GM21423 (cell line): ENCODE measurements at regions not wholly inside any gene's neighbourhood (a gene's known extent, or its start where the extent isn't known, plus 50 kb on each side); places are given as distances from the start of the nearest gene placed in this dataset.

Source experiments
- ATAC-seq: cut with Tn5 transposase; IDR thresholded peaks from one replicate; pipeline ENCODE4 v1.9.1; 2021; ENCODE audit warnings: mild to moderate bottlenecking, moderate library complexity; ENCODE audit not compliant: unreplicated experiment

GRCh38 chr14:34247605-34248004 lies 214.4 kb downstream of the SPTSSA start:
- no peak for ATAC-seq

DNA sequence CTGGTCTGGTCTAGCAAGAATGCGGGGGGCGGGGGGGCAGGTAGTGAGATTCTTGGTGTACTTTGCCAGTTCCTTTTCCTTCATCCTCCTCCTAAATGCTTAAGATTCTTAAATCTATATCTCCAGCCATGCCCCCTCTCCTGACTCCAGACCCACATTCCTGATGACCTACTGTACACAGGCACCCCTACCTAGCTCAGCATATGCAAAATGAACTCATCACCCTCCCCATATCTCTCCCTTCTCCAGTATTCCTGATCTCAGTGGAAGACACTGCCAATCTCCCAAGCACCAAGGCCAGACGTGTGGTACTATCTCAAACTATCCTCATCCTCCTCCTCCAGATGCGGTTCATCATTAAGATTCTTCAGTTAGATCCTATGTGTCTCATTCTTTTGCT lies 215.8 kb downstream of the SPTSSA start:
- no peak for ATAC-seq

DNA sequence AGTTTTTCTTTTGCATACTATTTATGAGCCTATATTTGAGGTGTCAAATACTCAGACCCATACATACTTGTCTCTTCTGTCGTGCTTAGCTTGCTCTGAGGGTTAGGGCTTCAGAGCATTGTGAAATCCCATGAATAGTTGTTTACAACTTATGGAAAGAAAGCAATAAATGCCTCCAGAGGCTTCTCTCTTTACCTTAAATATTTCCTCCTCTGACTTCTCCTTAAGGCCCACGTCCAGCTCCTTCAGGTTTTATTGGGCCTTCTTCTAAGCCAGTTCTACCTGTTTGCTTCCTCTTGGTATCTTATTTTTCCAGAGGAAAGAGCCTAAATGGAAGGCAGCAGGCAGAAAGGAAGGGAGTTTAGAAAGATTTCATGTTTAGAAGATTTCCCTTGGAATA lies 218.6 kb downstream of the SPTSSA start:
- no peak for ATAC-seq

GRCh38 chr14:34243001-34243400 lies 219.0 kb downstream of the SPTSSA start:
- no peak for ATAC-seq

GRCh38 chr14:34241185-34241711 lies 220.8 kb downstream of the SPTSSA start:
- ATAC-seq, result no peak

GRCh38 chr14:34238610-34239009 lies 223.4 kb downstream of the SPTSSA start:
- ATAC-seq, result no peak

DNA sequence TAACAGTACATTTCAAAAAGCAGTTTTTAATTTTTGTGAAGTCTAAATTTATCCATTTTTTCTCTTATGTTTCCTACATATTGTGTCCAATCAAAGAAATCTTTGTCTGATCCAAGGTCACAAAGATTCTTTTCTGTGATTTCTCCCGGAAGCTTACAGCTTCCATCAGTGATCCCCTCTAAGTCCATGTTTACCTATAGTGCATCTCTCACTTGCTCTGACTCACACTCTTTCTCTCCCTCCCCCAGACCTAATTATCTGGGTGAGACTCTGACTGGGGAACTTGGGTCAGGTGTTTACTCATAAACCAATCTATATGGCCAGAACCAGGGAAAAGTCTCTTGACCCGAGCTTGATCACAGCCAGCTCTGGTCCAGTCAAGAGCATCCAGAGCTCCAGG lies 224.4 kb downstream of the SPTSSA start:
- no peak for ATAC-seq

- no peak for ATAC-seq
Observed at GRCh38 chr14:34237081-34237480, 225.0 kb downstream of the SPTSSA start.

DNA sequence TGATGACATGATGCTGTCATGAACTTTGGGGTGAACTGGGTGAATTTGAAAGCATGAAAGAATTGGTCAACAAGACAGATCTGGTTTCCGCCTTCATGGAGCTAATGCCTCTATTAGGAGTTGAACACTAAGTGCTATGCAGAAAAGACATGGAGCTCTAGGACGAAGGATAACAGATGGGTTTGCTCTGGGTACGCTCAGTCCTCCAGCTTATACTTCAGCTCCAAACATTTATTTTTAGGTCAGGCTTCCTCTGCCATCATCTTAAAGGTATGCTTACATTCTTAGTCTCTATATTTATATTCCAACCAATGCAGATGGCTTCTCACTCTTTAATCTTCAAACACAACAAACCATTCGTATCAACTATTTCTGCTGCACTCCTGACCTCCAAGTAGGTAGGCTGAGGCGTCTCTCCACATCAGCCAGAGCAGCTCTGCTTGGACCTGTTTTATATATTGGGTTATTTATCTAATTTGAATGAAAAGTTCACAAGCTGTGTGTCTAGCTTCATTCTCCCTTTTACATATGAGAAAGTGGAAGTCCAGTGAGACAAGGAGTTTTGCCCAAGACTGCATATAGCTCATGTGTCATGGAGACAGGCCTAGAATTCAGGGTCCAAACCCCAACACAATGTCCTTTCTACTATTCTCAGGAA lies 226.3 kb downstream of the SPTSSA start:
- ATAC-seq, result no peak

- ATAC-seq, result no peak
Observed at GRCh38 chr14:34234258-34234657, 227.8 kb downstream of the SPTSSA start.

GRCh38 chr14:34233619-34234018 lies 228.4 kb downstream of the SPTSSA start:
- no peak for ATAC-seq

DNA sequence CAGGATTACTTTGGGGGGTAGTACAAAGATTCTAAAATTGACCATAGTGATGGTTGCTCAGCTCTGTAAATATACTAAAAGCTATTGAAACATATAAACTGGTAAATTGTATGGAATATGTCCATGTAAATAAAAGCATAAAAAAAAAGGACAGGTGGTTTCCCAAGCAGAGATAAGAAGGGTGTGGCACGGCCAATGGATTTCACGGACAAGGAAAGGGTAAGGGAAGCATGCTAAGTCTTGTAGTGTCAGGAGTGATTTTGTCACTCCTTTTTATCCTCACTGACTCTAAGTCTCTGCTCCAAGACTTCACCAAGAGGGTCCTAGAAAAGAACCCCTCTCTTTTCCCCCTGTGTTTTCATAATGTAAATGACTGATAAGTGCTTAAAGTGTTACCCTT lies 229.2 kb downstream of the SPTSSA start:
- no peak for ATAC-seq

DNA sequence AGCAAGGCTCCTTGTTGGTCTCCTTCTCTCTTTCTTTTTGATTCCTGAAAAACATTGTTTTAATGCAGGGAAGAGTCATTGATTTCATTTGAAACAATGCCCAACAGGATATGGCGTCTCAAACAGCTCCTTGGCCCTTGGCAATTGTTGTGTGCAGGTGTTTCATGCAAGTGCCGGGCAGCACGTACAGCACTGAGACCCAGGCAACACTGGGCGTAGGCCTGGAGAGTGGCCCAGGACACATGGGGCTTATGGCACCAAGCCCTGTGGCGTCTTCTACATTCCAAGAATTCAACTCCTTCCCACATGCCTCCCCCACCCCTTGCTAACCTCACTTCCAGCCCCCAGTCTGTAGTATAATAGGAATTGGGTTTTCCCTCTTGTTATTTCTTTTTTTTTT lies 230.4 kb downstream of the SPTSSA start:
- ATAC-seq, result no peak

DNA sequence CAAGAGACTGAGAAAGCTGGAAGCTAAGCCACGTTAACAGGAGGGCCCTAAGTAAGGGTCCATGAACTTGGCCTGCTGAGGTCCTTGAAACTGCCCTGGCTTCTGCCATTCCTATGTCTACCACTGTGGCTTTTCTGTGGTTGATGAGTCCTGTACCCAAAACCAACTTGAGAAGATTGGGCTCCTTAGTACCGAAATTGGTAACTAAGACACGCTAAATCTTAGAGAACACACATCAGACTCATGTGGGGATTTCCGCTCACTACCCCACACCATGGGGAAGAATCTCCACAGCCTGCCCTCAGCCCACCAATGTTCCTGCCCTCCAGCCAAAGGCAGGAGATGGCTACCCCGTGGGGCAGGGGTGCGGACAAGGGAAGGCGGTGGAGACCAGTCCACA lies 232.9 kb downstream of the SPTSSA start:
- ATAC-seq, result no peak

- ATAC-seq, result no peak
Observed at GRCh38 chr14:34228650-34228976, 233.4 kb downstream of the SPTSSA start.

- ATAC-seq, result peak; percentile 82
Observed at GRCh38 chr14:34227834-34228649, 234.0 kb downstream of the SPTSSA start.

- no peak for ATAC-seq
Observed at GRCh38 chr14:34224221-34224620, 237.8 kb downstream of the SPTSSA start.

DNA sequence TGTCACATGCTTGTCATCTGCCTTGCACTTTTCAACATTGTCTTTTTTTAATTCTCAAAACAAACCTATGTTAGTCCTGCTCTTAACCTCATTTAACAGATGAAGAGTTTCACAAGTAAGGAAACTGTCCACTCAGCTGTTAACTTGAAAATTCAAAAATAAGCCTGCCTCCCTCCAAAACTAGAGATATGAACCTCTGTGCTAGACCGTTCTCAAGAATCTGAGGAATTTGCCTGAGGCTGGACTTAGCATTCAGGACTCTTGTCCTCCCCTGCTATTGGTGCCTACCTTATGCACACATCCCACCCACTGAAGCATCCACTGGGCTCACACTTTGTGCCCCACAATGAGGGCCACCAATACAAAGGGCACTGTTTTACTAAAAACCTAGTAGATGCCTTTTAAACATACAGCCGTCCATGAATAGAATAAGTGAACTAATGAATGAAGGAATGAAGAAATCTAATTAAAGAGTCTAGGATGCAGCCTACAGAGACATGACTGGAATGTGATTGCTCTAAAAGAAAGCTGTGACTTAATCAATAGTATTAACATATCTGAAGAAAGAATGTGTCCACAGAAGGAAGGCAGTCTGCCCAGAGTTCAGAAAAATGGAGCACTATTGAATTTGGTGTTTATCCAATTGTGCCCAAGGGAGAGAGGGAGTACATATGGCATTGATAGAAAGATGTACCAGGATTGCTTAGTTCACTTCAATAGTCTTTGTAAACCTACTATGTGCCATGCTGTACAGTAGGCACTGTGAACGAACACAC lies 238.5 kb downstream of the SPTSSA start:
- no peak for ATAC-seq

DNA sequence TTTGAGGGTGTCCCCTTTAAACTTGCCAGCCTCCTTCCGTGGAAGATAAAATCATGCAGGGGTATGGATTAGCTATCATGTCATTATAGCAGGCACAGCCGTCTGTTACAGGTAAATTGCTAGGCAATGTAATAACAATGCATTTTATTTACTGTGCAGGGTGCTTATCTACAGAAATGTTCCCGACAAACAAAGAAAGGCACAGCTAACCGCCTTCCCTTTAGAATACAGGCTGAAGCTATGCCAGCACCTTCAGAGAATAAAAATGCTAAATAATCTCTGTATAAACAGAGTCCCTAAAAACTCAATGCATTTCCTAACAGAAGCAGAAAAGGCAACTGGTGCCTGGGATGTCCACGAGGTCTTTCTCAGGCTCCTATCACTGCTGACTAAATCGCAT lies 239.2 kb downstream of the SPTSSA start:
- ATAC-seq, result no peak

- ATAC-seq, result no peak
Observed at GRCh38 chr14:34222122-34222521, 239.9 kb downstream of the SPTSSA start.

DNA sequence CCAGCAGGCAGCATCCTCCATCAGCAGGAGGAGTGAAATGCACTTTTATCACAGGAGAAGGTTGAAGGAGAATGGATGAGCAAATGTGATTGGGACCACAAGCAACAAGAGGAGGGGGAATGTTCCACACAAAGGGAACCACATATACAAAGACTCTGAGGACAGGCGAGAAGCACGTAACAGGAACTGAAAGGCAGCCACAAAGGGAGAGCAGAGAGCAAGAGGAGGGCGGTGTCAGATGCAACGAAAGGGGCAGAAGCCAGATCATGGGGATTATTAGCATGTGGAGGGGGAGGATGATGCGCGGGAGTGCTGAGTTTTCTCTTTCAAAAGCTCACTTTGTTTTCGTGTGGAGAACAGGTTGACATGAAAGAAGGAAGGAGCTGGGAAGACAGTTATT lies 241.1 kb downstream of the SPTSSA start:
- ATAC-seq, result peak; percentile 94

DNA sequence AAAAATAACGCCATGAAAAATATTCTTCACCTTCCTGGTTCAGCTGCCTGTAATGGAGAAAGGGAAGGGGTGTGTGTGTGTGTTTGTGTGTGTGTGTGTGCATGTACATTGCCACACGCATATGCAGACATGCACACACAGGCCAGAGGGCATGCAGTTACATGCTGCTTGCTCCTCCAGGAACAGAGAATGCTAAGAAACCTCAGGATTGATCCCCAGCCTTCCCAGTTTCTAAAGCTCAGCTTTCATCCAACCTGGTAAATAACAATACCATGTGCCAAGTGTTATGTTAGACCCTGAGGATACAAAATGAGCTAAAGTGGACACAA lies 241.7 kb downstream of the SPTSSA start:
- no peak for ATAC-seq
